ENCODE measurements at regions not wholly inside any gene's neighbourhood (a gene's known extent, or its start where the extent isn't known, plus 50 kb on each side); places are given as distances from the start of the nearest gene placed in this dataset.
A peak's percentile ranks its signal among the peaks of the same experiment; 100 is the strongest.

DNA sequence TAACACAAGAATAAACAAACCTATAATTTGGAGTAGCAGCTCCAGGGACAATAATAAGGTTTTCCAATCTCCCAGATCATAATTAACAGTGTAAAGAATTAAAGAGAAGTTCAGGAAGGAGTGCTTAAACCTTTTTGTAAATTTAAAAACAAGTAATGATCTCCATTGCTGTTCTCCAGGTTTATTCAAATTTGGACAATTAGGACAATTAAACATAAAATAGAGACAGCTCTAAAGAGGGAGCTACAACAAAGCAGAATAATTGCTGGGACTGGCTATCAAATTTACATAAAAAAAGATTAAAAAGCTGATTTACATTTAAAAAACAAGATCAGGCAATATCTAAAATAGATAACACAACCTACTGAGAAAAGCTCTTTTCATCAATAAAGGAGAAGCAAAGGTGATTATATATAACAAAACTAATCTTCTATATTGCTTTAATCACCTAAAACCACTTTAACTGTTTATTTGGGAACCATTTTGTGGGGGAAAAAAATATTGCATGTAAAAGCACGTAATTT lies 80.1 kb upstream of the CREB1 start:
- DNase-seq (ENCODE audit: low spot score): no peak

- DNase-seq (ENCODE audit: low spot score): no peak
These were observed 79.6 kb upstream of the CREB1 start for GRCh38 chr2:207450186-207450585.

DNA sequence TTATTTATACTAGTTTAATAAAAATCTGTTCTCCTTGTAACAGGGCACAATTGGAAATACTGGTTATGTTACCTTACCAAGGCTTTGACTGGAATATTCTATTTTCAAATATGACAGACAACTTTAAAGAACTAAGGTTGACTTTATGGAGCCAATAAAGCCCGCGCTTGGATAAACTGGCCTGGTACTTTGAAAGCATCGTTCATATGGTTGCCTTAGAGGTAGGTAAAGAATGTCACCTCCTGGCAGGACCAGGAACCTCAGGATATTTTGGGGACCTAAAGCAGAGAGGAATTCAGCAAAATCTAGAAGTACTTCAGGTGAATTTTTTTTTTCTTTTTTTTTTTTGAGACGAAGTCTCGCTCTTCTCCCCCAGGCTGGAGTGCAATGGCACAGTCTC lies 71.2 kb upstream of the CREB1 start:
- DNase-seq (ENCODE audit: low spot score): no peak

DNA sequence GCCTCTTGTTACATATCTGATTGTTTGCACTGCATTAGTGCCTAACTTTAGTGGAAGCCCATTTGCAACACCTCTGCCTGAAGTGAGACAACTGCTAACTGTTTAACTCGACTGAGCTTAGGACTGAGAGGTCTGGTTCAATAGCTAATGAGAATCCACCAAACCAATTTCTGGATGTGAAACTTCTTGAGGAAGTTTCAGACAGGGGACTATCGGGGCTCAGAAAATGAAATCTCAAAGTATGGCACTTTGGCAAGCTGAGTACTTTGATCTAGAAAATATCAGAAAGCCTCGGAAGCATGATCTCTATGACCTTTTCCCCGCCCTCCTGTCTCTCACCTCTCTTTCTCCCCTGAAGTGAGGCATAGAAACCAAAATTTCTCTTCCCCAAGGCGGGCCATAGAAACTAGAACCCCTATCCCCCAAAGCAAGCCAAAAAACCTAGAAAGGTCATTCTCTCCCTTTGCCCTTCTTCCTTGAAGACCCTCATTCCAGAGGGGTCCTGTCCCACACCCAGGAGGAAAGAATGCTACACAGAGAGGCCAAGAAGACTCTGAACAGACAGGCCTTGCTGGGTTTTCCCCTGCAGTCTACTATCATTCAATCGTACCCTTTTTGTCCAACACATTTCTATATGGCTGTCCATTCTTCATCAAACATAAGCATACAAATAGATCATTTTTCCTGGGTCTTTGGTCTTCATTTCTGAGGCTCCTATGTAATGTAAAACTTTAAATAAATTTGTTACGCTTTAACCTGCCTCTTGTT lies 69.6 kb upstream of the CREB1 start:
- no peak for DNase-seq (ENCODE audit: low spot score)

GRCh38 chr2:207463433-207463832 lies 66.3 kb upstream of the CREB1 start:
- no peak for DNase-seq (ENCODE audit: low spot score)

DNA sequence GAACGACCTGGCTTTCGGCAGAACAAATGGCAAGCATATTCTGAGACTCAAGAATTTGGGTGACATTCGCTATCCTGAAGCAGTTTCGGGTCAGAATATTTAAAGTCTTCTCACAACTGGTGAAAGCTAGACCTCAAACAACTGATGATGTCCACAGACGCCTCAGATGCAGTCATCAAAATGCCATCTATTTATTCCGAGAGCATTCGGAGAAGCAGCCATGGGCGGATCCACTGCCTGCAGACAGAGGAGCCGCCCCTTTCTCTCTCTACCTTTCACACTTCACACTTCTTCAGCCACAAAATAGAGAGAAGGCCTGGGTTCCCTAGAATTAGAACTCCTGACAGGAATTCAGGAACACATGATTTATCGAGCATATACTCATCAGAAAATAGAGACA lies 65.8 kb upstream of the CREB1 start:
- no peak for DNase-seq (ENCODE audit: low spot score)

DNA sequence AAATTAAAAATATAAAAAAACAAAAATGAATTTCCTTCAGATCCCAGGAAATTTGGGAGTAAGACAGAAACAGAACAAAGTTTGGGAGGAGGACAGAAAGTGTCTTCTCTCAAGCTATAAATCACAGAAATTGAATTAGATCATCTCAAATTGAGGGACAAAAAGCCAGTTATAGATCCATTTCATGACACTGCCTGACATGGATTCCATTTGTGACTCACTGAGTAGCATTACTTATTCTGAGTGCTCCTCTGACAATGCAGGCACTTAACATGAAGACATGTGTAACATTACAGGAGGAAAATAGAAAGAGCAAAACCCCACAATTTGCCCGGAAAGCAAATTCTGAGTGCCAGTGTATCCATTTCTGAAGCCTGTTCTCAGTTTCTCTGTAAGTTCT lies 63.9 kb upstream of the CREB1 start:
- no peak for DNase-seq (ENCODE audit: low spot score)

GRCh38 chr2:207467716-207468347 lies 61.9 kb upstream of the CREB1 start:
- DNase-seq (ENCODE audit: low spot score): no peak

GRCh38 chr2:207468488-207468887 lies 61.3 kb upstream of the CREB1 start:
- no peak for DNase-seq (ENCODE audit: low spot score)

GRCh38 chr2:207469451-207469850 lies 60.3 kb upstream of the CREB1 start:
- DNase-seq (ENCODE audit: low spot score): no peak

DNA sequence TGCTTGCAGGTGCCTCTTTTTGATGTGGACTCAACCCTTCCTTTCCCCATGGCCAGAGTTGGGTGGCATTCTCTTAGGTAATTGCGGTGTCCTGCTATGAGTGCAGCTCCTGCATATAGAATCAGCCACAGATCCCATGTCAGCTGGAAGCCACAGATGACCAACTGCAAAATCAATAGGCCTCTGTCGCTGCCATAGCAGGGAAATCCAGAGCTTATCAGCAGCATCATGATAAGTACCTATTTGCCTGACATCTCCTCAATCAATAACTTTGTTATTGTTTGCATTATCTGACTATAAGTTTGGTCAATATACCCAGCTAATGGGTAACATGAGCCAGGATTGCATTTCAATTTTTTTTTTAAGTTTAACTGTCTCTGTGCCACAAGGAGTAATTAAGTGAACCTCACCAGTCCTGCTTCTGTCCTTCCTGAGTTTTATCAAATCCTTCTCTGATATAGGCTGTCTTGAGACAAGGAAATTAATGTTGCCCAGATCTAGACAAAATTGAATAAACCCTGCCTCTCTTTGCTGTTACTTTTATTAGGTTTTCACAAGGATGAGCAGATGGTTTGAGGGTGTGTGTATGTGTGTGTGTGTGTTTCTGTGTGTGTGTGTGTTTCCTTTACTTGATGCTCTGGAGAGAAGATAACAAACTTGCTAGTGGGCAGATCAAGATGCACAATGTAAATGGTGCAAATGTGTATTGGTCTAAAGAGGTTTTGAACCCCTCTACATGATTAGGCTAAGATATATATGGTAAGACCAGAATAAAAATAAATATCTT lies 59.6 kb upstream of the CREB1 start:
- no peak for DNase-seq (ENCODE audit: low spot score)

- DNase-seq (ENCODE audit: low spot score): no peak
These were observed 58.5 kb upstream of the CREB1 start for GRCh38 chr2:207471261-207471660.

DNA sequence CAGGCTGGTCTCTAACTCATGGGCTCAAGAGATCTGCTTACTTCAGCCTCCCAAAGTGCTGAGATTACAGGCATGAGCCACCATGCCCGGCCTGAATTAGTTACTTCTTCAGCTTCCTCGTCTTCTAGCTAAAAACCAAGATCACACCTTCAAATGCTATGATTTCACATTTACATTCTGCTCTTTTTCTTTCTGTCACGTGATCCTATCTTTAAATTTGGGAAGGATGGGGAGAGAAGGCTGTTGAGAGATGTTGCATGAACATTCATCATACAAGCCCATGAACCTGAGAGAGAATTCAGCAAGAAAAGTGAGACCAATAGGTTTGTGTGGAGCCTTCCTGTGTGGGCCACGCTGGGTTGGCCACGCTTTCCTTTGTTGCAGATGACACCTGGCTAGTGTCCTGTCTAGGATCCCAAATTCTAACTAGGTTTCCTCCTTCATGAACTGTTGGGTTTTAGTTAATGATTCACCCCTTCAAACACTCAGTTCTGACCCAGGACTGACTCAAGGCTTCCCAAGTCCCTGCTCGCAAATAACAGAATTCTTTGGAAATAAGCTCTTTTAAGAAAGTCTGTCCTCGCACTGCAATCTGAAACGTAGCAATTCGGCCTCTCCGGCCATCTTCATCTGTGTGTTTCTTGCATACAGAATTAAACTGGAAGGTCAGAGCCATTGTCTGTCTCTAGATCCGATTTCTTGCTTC lies 57.3 kb upstream of the CREB1 start:
- DNase-seq (ENCODE audit: low spot score): no peak

DNA sequence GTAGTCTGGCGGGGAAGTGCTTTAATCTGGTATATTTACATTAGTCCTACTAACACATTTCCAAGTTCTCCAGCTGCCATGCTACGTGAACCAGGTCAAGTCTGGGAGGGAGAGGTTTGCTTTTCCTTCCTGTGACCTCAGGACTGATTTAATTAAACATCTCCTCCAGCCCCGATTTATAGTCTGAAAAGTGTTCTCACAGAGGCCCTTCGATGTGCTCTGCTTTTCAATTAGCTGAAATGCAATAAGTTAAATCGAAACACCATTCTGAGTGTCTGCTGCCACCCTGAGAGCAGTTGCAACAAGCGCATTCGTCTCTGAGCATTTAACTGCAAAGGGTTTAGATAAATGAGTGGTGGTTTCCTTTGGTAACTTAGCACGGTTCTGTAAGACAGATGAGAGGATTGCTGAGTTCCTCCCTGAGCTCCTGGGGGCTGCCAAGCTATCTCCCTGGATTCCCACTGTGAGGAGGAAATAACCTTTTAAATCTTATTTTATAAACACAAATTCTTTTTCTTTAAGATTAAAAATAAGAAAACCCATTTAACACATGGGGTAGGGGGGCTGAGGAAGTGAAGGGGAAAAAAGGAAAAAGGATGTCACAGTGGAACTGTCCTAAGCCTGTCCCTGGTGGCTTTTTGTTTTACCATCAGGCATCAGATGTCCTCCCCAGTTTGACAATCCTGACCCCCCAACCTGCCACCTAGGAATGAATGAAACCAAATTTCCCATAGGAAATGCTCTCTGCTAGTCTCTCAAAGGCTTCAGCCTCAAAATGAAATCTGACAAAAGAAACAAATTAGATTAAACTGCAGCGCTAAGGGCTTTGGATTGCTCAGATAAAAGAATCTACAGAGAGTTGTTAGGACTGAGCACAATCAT lies 56.5 kb upstream of the CREB1 start:
- no peak for DNase-seq (ENCODE audit: low spot score)

- DNase-seq (ENCODE audit: low spot score): no peak
These were observed 55.9 kb upstream of the CREB1 start for GRCh38 chr2:207473931-207474235.

DNA sequence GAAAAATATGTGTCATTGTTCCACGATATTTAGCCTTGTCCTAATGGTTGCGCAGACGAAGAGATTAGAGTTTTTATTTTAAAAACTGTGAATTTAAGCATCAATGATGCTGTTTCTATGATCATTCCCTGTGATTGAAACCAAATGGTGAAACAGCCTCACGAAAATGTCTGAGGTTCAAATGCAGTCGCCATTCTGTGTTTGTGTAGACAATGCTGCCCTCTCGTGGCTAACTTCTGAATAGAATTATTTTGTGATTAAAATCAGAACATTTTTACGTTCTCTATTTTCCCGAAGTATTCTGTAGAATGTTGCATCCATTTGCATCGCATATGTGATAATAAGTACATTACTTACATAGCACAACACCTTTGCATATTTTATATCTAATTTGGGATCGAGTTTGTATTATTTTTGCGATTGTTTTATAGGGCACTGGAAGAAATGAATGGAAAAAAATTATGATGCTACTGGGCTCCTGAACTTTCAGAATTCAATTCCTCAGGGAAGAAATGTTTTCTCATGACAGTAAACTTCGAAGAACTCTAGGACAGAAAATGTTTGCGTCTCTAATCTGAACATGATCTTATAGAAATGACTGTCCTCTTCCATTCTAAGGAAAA lies 54.8 kb upstream of the CREB1 start:
- peak; percentile 68 for DNase-seq (ENCODE audit: low spot score)

GRCh38 chr2:207475546-207475945 lies 54.2 kb upstream of the CREB1 start:
- DNase-seq (ENCODE audit: low spot score): no peak

- no peak for DNase-seq (ENCODE audit: low spot score)
These were observed 51.9 kb upstream of the CREB1 start for GRCh38 chr2:207477896-207478295.

GRCh38 chr2:207478572-207478971 lies 51.2 kb upstream of the CREB1 start:
- no peak for DNase-seq (ENCODE audit: low spot score)

- no peak for DNase-seq (ENCODE audit: low spot score)
These were observed 50.5 kb upstream of the CREB1 start for GRCh38 chr2:207479198-207479785.

All from hematopoietic multipotent progenitor cell treated with erythropoietin and hydrocortisone succinate and interleukin-3 and kit ligand, for 15 days (in vitro differentiated cells).